ENCODE measurements at regions not wholly inside any gene's neighbourhood (a gene's known extent, or its start where the extent isn't known, plus 50 kb on each side); places are given as distances from the start of the nearest gene placed in this dataset.

DNA sequence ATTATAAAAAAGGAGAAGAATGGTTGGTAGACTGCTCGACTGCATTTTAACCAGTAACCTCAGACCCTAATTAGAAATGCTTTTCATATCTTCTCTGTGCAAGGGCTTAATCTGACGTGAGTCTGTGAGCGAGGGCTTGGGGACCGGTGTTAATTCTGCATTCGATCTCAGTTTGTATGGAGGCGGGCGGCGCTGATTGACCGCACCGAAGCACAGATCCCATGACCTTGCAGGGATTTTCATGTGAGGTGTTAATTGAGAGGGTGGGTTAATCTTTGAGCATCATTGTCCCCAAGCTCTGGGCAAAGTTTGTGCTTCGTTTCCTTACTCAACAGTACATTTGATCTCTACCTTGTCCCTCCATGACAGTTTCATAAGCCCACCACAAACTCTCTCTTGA is 250.9 kb downstream of the NR2F2 start:
- H2AK9ac ChIP-seq (replicated peaks; ENCODE audit: low read depth, low read length, poor library complexity), result no peak overlapping the region
- H2BK120ac ChIP-seq (ENCODE audit: low read depth, low read length), result no peak overlapping the region
- no peak overlapping the region for H3K9ac ChIP-seq (ENCODE audit: low read depth, low read length)
- dilution Hi-C loops (cut with HindIII; ENCODE audit: low sequenced_read_pairs, unreplicated experiment) (no loop called here), in situ Hi-C loops (cut with MboI; ENCODE audit: low sequenced_read_pairs) (no loop called here), intact Hi-C loops (cut with micrococcal nuclease) (loop anchor here (5.0 to 10.0 kb wide), 2 partner anchors 224 to 1557 kb away; no protein-coding TSS in a partner anchor)
- no peak overlapping the region for H4K91ac ChIP-seq (ENCODE audit: insufficient read depth, low read depth, low read length)
- H2AK5ac ChIP-seq (ENCODE audit: low read depth, low read length), result no peak overlapping the region
- ChIA-PET CTCF (no interaction called here), POLR2A (ENCODE audit: unreplicated experiment) (no interaction called here)
- H3K9me1 ChIP-seq (ENCODE audit: insufficient read depth, low read length), result no peaks in the 10 kb centered on the region
- no peak overlapping the region for H2BK20ac ChIP-seq (ENCODE audit: low read depth, low read length)
- no peak overlapping the region for H3K4ac ChIP-seq (ENCODE audit: low read depth, low read length)
- no peak overlapping the region for H3K14ac ChIP-seq (replicated peaks; ENCODE audit: low read depth, low read length)
- H4K5ac ChIP-seq (ENCODE audit: low read depth, low read length), result no peak overlapping the region
- no peak overlapping the region for H2AFZ ChIP-seq (replicated peaks; ENCODE audit: low read length, poor library complexity)
- H3K4me3 ChIP-seq (ENCODE audit: insufficient read depth, low read depth, low read length), result no peak overlapping the region
- H3K79me1 ChIP-seq (ENCODE audit: low read depth in 1 of 2, low read length in 2 of 2), result no peaks in the 10 kb centered on the region
- no peak overlapping the region for H2BK5ac ChIP-seq (ENCODE audit: low read depth, low read length, poor library complexity, severe bottlenecking)
- TF ChIP-seq RCOR1 (IDR thresholded peaks at IDR 0.05; ENCODE audit: insufficient replicate concordance, low read length) (no peak), MXI1 (IDR thresholded peaks at IDR 0.05; ENCODE audit: borderline replicate concordance, low read depth, low read length) (no peak), NFE2L2 (IDR thresholded peaks at IDR 0.05; ENCODE audit: low read depth, low read length) (no peak), RFX5 (IDR thresholded peaks at IDR 0.05; ENCODE audit: low read depth, low read length) (no peak), BHLHE40 (IDR thresholded peaks at IDR 0.05; ENCODE audit: low read depth, low read length) (no peak), FOS (IDR thresholded peaks at IDR 0.05; ENCODE audit: low read depth, low read length) (no peak), POLR2A (IDR thresholded peaks at IDR 0.05; ENCODE audit: low read depth, low read length) (no peak), SMC3 (IDR thresholded peaks at IDR 0.05; ENCODE audit: low read depth, low read length) (no peak), RAD21 (IDR thresholded peaks at IDR 0.05; ENCODE audit: low read length) (no peak)
- TF ChIP-seq, protein P1, sequence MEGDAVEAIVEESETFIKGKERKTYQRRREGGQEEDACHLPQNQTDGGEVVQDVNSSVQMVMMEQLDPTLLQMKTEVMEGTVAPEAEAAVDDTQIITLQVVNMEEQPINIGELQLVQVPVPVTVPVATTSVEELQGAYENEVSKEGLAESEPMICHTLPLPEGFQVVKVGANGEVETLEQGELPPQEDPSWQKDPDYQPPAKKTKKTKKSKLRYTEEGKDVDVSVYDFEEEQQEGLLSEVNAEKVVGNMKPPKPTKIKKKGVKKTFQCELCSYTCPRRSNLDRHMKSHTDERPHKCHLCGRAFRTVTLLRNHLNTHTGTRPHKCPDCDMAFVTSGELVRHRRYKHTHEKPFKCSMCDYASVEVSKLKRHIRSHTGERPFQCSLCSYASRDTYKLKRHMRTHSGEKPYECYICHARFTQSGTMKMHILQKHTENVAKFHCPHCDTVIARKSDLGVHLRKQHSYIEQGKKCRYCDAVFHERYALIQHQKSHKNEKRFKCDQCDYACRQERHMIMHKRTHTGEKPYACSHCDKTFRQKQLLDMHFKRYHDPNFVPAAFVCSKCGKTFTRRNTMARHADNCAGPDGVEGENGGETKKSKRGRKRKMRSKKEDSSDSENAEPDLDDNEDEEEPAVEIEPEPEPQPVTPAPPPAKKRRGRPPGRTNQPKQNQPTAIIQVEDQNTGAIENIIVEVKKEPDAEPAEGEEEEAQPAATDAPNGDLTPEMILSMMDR (conservative IDR thresholded peaks at IDR 0.05; ENCODE audit: low read depth, low read length), result no peak
- TF ChIP-seq, protein P2, sequence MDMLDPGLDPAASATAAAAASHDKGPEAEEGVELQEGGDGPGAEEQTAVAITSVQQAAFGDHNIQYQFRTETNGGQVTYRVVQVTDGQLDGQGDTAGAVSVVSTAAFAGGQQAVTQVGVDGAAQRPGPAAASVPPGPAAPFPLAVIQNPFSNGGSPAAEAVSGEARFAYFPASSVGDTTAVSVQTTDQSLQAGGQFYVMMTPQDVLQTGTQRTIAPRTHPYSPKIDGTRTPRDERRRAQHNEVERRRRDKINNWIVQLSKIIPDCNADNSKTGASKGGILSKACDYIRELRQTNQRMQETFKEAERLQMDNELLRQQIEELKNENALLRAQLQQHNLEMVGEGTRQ (IDR thresholded peaks at IDR 0.05; ENCODE audit: low read depth, low read length), result no peak
- H3K36me3 ChIP-seq (ENCODE audit: control insufficient read depth, insufficient read depth, low read length), result no peaks in the 10 kb centered on the region
- H2BK15ac ChIP-seq (ENCODE audit: low read depth, low read length), result no peak overlapping the region
- no TSS peak for BruUV-seq (replicated peaks)
- H3K4me1 ChIP-seq (ENCODE audit: control insufficient read depth, insufficient read depth, low read length), result no peaks in the 10 kb centered on the region
- no peak overlapping the region for H3K18ac ChIP-seq (ENCODE audit: low read depth, low read length)
- H3K4me2 ChIP-seq (ENCODE audit: low read depth, low read length), result no peak overlapping the region
- no peak overlapping the region for H3K23ac ChIP-seq (ENCODE audit: low read depth, low read length)
- ATAC-seq (ENCODE audit: low read depth), result no peak
- H3K27ac ChIP-seq (ENCODE audit: insufficient read depth, low read length), result no peak overlapping the region
- 82% methylated on average over 3 of the region's 11 CpGs; no CpG with 5 or more reads in 1 of the 2 experiments for WGBS, 2 experiments (ENCODE audit: extremely low coverage in 2 of 2, insufficient read length in 1 of 2)
- H3K56ac ChIP-seq (ENCODE audit: extremely low read depth, insufficient read depth, low read length), result no peak overlapping the region
- no peaks in the 10 kb centered on the region for H3K9me3 ChIP-seq (ENCODE audit: control insufficient read depth, insufficient read depth, low read length)
- no peaks in the 10 kb centered on the region for H4K20me1 ChIP-seq (ENCODE audit: insufficient read depth, low read length)
- no peak for DNase-seq
- H3K27me3 ChIP-seq (ENCODE audit: control insufficient read depth, insufficient read depth, low read length), result no peaks in the 10 kb centered on the region; the same call in 1 of the 2 replicates
- H4K8ac ChIP-seq (ENCODE audit: low read depth in 2 of 2, low read length in 2 of 2), result no peak overlapping the region

All from IMR-90 (cell line).